SHP77 treated with DMSO at 0.1 percent for 48 hours (cell line): ENCODE measurements at regions not wholly inside any gene's neighbourhood (a gene's known extent, or its start where the extent isn't known, plus 50 kb on each side); places are given as distances from the start of the nearest gene placed in this dataset.
"Not testable (repeated sequence)": the region's sequence is repeated elsewhere in the genome, so short reads cannot be mapped to it uniquely, and the experiment has no call there.

ENCODE experiments used
- DNase-seq: peaks from one replicate; lab custom pipeline; 2025; lab: John Stamatoyannopoulos, UW

DNA sequence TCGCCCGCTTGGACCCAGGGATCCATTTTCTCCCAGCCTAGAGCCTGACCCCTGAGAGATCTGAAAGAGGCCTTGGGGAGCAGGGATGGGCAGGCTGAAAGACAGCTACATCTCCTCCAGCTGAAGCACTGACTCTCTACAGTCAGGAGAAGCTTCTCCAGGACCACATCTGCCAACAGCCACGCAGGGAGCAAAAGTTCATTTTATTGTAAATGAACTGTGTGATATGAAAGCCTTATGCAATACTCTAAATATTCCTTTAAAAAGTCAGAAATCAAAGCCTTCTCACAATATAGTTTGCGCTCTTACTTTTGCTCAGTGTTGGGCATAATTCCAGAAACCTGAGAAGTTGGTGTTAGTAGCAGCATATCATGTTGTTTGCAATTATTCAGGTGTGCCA is 428.9 kb upstream of the RAB6C start:
- no peak for DNase-seq

DNA sequence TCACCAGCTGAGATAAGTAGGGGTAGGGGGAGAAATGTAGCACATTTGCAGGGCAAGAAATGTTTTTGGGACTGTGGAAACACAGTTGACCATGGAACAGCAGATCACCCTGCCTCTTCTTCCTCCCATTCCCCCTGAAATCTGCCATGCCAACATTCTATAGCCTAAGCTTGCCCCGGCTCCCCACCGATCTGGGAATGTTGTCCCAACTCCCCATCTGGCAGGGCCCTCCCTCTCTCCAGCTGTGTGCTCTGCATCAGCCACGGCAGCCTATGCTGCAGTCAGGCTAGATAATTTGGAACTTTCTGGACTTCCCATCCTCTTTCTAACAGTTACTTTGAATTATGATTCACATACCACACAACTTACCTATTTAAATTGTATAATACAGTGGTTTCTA is 425.1 kb upstream of the RAB6C start:
- no peak for DNase-seq

DNA sequence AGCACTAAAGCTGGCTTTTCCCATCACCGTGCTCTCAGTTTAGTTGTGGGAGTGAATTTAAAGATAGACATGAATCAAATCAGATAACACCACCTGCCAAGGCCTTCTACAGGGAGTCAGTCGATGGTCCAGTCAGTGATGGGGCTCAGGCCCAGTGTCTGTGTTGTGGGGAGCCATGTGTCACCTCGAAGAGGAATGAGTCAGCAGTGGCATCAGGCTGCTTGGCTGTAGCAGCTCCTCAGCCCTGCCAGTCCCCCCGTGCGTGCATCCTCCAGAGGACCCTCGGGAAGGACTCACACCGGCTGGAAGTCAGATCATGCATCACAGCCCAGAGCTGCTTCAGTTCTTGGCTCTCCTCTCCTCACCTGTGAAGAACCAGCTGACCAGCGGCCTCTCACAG is 420.4 kb upstream of the RAB6C start:
- DNase-seq: no peak

DNA sequence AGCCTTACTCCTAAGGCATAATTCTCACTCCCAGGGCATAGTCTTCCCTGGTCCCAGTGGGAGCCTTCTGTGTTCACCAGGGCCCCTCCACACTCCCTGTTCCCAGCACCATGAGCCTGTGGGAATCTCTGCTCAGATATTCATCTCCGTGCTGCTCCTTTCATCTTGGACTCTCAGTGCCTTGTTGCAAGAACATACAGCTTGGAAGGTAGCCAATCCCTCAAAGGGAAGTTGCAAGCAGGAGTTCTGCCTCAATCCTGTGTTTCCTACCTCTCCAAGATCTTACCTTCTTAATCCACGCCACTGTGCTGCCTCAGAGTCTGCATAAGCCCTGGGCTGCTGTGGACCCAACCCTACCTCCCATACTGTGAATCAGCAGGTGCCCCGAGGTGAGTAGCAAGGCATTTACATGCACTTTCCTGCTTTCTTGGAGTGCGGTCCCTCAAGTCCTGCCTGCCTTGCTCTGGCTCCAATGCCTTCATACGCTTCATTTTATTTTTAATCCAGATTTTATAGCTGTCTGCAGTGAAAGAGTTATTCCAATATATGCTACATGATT is 413.8 kb upstream of the RAB6C start:
- DNase-seq: no peak

DNA sequence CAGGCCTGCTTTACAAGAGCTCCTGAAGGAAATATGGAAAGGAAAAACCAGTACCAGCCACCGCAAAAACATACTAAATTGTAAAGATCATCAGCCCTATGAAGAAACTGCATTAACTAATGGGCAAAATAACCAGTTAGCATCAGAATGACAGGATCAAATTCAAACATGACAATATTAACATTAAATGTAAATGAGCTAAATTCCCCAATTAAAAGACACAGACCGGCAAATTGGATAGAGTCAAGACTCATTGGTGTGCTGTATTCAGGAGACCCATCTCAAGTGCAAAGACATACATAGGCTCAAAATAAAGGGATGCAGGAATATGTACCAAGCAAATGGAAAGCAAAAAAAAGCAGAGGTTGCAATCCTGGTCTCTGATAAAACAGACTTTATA is 408.7 kb upstream of the RAB6C start:
- DNase-seq: not testable (repeated sequence)

DNA sequence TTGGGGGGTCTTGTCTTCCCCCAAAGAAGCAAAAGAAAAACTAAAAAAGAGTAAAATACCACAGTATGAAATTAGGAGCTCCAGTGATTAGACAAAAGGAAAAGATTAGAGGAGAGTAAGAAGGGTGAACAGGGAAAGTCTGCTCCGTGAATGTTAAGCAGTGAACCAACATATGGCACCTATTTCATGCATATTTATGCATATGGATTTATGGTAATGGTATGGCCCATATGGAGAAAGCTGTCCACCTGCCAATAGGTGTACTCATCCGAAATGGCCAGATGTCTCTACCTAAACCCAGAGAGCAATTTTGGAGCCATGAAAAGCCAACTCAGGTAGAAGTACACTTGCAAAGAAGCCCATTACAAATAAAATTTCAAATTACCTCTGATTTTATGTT is 404.0 kb upstream of the RAB6C start:
- DNase-seq: no peak

DNA sequence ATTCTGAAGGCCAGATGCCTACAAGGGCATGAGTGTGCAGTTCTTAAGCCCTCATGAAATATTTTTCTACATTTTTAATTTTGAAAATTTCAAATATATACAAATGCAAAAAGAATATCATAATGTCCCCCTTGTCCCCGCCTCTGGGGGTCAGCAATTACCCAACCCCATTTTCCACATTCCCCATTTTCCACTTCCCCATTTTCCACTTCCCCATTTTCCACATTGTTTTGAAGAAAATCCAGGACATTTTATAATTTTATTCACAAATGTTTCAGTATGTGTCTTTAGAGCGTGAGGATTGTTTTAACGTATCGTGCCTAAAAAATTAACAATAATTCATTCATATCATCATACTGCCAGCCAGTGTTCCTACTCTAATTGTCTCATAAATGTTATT is 403.6 kb upstream of the RAB6C start:
- no peak for DNase-seq

DNA sequence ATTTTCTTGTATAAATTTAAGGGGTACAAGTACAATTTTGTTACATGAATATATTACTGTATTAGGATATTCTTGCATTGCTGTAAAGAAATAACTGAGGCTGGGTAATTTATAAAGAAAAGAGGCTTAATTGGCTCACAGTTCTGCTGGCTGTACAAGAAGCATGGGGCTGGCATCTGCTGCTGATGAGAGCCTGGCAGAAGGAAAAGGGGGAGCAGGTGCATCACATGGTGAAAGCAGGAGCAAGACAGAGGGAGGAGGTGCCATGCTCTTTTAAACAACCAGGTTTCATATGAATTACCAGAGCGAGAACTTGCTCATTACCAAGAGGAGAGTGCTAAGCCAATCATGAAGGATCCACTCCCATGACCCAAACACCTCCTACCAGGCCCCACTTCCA is 399.5 kb upstream of the RAB6C start:
- DNase-seq: no peak

DNA sequence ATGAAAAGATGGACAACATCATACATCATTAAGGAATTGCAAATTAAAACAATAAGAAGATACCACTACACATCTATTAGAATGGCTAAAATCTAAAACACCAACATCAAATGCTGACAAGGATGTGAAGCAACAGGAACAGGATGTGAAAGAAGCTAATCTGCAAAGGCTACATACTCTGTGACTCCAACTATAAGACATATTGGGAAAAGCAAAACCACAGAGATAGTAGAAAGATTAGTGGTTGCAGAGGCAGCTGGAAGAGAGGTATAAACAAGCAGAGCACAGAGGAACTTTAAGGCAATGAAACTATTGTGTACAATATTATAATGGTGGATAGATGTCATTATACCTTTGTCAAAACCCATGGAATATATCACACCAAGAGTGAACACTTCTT is 393.7 kb upstream of the RAB6C start:
- DNase-seq: no peak

DNA sequence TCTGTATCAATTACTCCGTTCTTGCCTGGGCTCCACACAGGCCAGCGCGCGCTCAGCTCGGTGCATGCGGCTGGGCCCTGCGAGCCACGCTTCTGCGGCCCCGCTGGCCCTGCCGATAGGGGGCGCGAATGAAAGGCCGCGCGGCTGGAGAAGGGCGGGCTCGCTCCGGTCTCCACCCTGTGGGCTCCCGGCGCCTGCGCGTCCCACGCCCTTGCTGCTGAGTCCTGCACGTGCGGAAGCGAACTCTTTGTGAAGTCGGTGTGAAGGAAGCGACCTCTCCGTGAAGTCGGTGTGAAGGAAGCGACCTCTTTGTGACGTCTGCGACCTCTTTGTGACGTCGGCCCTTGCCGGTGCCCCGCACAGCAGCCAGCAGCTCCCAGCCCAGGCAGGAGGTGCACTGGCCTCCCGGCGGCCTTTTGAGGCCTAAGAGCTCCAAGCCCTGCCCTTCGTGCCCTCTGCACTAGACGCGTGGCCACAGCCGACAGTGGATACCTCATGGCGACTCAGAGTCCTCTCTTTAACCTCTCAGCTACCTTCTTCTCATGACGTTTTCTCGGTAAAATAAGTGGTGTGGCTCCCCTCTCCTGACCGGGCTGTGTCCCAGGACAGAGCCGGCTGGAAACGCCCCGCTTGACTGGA is 391.9 kb upstream of the RAB6C start:
- DNase-seq: no peak

DNA sequence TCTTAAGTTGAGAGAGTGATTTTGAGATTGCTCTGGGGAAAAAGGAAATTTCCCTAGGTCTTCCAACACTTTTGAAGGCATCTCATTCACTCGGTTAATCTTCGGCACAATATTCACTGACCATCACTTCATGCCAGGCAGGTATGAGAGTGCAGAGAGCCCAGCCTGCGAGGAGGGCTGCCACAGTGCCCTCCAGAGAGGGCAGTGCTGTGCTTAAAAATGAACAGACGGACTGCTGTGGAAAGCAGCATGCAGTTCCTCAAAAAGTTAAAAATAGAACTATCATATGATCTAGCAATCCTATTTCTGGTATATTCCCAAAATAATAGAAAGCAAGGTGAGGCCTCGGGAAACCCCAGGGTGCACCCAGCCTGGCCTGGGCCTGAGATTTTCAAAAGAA is 374.9 kb upstream of the RAB6C start:
- no peak for DNase-seq

DNA sequence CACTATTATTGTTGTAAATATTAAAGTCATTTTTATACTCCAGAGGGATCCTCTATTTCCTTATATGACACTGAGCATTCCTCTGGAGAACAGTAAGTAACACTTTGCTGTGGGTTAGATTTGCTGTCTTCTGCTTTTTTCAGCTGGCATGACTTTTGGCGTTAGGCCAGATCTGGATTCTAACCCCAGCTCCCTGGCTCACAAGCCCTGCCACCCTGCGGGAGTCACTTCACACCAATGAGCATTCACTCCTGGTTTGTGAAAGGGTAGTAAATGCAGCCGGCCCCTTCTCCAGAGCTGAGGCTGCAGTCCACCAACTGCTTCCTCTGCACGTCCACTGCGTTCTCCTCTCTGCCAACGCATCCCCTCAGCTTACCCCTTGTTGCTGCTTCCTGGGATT is 373.8 kb upstream of the RAB6C start:
- DNase-seq: no peak

DNA sequence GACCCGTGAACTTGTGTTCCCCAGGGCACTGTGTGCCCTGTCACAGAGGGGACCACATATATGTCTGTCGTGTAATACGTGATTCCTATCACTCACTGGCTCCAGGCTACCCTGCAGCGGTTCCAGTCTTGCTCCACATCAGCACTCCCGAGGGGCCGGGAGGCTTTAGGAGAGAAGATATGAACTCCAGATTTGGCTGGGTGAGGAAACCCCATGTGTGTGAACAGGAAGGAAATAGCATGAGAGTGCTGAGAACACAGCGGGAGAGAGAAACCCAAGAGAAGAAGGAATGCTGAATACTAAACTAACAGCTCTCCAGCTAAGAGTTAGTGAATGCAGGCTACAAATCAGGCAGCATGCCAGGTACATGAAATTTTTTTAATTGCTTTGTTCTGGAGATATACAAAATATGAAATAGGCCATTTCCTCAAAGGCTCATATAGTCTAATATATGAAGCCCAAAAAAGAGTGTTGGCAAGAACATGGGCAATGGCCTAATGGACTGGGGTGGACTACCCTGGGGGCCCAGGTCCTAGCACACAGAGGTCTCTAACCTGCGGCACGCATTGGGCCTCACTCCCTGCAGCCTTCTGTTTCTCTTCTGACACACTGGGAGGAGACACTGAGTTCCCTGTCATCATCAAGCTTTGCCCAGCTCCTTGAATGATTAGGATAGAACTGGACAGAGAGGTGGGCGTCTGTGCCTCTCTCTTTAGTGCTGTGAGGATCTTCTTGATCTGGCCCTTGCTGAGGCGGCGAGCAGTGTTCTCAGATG is 372.8 kb upstream of the RAB6C start:
- no peak for DNase-seq

DNA sequence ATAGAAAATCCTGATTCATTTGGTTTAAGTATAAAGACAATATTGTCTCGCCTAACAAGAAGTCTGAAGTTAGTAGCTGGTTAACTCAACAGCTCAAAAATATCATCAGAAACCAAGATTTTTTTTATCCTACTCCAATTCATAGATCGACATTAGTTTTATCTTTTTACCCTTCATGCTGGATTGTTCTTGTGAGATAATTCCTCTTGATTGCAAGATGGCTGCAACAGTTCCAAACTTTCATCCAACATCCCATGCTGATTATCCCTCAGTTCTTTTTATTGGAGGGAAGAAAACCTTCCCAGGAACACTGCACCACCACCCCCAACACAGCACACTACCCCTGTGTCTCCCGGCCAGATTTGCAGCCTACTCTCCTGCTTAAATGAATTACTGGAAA is 370.2 kb upstream of the RAB6C start:
- no peak for DNase-seq

DNA sequence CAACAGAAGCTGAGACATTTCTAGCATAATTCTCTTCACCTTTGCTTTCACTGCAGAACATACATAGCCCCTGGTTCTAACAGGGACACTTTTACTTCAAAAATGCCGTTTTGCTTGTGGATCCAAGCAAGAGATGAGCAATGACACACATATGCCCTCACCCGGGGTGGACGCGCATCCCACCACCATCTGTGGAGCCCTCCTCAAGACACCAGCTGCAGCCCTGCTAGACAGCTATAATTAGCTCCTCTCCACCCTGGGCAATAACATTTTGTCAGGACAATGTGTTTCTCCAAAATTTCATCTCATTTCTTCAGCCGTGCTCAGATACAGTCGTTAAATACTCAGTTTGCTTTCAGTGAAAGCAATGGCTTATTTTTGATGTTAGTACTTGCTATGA is 368.7 kb upstream of the RAB6C start:
- DNase-seq: no peak

DNA sequence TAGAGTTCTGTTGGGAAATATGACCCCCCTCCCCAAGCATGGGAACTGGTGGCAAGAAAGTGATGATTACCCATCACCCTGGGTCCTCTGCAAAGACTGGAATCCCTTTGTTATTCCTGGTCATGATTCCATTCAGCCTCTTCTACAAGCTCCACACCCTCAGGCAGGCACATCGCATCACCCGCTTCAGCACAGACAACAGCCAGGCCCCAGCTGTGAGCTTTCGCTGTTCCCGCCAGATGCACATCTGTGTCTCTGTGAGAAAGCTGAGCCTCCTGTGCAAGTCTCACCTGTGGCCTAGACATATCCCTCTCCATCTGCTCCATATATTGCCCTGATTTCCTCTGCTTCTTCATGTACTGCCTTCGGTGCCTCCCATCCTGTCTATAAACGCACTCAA is 368.0 kb upstream of the RAB6C start:
- DNase-seq: no peak

DNA sequence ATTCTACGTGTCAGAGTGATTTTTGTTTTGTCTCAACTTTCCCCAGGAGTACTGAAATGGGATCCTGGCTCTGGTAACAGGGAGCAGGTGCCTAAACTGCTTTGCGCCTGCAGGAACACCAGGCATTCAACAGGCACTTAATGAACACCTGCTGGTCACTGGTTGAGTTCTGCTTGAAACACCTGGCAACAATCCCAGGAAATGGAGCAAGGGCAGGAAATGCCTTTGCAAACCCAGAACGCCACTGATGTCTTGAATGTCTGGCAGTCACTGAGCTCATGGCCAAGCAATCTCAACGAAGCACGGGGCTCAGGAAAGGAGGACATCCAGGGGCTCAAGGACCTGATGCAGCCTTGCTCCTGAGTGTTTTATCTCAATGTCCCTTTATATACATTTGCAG is 360.0 kb upstream of the RAB6C start:
- DNase-seq: peak; percentile 71

DNA sequence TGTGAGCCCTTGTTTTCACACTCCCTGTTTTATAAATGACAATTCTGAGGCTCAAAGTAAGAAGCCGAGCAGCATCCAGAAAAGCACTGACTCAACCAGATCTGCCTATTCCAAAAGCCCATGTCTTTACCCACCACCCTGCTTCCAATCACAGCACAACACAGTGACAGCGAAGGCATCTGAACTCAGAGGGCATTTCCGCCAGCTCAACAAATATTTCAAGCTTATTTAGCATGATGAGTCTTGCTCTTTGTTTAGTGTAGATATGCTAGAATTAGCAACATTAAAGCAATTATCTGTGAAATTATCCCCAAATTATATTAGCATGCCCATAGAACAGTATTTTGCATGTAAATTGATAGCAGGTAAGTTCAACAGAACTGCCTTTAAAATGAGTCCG is 359.1 kb upstream of the RAB6C start:
- no peak for DNase-seq

DNA sequence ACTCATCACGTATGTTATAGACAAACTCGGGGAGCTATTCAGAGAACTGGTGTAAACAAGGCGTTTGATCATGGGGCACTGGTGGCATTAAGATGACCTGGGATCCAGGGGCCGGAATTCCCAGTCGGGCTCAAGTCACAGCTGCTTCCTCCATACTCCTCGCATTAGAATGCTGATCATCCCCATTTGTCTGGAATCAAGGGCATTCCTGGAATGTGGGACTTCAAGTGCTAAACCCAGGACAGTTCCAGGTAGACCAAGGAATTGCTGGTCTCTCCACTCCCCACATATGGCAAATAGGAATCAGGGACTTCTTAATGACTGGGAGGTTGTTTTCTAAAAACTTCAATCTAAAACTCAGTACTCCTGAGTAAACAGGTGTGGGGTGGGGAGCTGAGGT is 355.7 kb upstream of the RAB6C start:
- DNase-seq: no peak

DNA sequence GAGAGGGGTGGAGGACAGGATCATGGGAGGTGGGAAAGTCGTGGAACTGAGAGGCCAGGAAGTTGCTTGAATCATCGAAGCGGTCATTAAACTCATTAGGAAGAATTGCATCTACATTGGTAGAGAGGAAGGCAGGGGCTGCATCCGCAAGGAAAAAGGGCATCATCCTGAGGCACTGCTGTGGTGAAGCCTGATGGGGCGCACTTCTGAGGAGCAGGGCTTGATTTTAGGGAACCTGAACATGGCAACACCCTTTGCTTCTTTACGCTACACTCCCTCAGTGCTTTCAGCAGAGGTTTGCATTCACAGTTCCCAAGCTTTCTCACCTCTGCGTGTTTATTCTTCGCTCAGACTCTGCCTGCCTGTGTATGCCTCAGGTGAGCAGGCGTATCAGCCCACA is 352.0 kb upstream of the RAB6C start:
- no peak for DNase-seq

DNA sequence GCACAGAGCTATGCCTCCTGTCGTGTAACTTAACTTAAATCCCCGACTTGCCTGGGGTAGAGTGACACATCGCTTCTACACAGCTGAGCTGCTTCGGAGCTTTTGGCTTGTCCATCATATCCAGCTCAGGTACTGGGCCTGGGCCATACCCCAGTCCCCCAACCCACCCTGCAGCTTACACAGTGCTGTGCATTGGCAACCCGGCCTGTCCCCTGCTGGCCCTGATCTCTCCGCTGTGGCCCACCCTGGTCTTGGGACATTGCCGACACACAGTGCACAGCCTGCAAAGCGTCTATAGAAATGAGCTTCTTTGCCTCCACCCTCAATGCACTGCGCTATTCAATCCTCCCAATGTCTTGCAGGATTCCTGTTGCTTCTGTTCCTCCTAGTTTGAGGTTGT is 342.8 kb upstream of the RAB6C start:
- no peak for DNase-seq

DNA sequence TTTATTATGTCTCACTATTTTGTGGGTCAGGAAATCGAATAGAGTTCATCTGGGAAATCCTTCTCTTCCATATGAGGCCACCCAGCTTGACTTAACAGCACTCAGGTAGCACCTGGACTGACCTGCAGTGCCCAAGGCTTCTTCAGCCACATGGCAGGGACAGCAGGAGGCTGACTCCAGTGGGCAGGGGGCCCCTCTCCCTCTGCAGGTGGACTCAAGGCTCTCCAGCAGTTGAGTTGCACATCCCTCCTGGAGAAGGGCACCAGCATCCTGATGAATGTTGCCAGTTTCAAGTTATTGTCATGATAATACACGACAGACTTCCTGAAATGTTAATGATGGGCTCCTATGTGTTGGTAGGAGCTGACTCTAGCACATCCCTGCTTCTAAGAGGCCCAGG is 338.1 kb upstream of the RAB6C start:
- DNase-seq: no peak

DNA sequence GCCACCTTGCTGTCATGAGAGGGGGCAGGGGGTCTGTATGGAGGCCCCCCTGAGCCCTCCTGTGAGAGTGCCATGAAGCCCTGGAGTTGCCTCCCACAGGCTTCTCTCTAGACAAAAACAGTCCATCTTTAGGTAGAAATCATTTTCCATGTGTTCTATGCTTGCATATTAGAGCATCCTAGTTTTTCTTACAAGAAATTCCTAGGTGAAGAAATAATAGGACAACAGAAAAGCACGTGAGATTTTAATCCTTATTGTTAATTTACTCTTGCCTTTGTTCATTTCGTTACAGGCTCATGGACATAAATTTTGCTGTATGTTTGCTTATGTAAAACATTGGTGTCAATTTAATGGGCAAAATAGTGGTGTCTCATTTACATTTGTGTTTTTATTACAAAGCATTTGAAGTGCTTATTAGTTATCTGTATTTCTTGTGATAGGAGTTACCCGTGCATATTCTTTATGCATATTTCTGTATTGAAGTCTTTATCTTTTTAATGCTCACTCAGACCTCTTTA is 336.9 kb upstream of the RAB6C start:
- no peak for DNase-seq

DNA sequence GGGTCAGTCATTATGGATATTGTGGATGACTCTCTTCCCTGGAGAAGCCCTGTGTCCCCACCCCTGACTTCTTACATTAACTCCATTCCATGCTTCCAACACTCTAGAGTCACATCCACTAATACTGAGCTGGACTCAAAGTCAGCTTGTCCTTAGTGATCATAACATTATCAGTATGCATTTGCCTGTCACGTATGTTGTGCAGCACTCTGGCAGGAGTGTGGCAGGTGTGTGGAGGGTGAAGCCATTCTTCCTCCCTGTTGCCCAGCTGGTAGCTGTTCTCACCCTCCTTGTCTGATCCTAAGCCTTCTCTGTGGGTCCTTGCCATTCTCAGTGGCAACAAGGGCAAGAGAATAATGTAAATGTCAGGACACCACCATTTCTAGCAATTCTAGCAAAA is 334.1 kb upstream of the RAB6C start:
- DNase-seq: no peak
